GM19025 (cell line): ENCODE measurements at regions not wholly inside any gene's neighbourhood (a gene's known extent, or its start where the extent isn't known, plus 50 kb on each side); places are given as distances from the start of the nearest gene placed in this dataset.
"Not testable (repeated sequence)": the region's sequence is repeated elsewhere in the genome, so short reads cannot be mapped to it uniquely, and the experiment has no call there.

Source experiments
- ATAC-seq: cut with Tn5 transposase; IDR thresholded peaks from one replicate; pipeline ENCODE4 v1.9.1; 2021; ENCODE audit warnings: mild to moderate bottlenecking, low read depth, moderate library complexity; ENCODE audit not compliant: unreplicated experiment

- ATAC-seq = not testable (repeated sequence)
These were observed 51.5 kb downstream of the VPREB1 start for GRCh38 chr22:22296047-22296446.

- ATAC-seq = not testable (repeated sequence)
These were observed 52.7 kb downstream of the VPREB1 start for GRCh38 chr22:22297159-22297793.

- ATAC-seq = peak; percentile 84
These were observed 53.4 kb downstream of the VPREB1 start for GRCh38 chr22:22297794-22298653.

GRCh38 chr22:22298654-22299009, 54.0 kb downstream of the VPREB1 start:
- ATAC-seq = not testable (repeated sequence)

- not testable (repeated sequence) for ATAC-seq
These were observed 55.9 kb downstream of the VPREB1 start for GRCh38 chr22:22300511-22300910.

- ATAC-seq = not testable (repeated sequence)
These were observed 56.4 kb downstream of the VPREB1 start for GRCh38 chr22:22300946-22301345.

GRCh38 chr22:22316589-22316988, 72.0 kb downstream of the VPREB1 start:
- no peak for ATAC-seq

- ATAC-seq = no peak
These were observed 74.3 kb downstream of the VPREB1 start for GRCh38 chr22:22318723-22319465.

GRCh38 chr22:22321743-22322611, 77.4 kb downstream of the VPREB1 start:
- peak; percentile 70 for ATAC-seq

- ATAC-seq = no peak
These were observed 78.2 kb downstream of the VPREB1 start for GRCh38 chr22:22322792-22323191.

GRCh38 chr22:22327723-22328122, 83.1 kb downstream of the VPREB1 start:
- ATAC-seq = no peak

- no peak for ATAC-seq
These were observed 85.2 kb downstream of the VPREB1 start for GRCh38 chr22:22329792-22330191.

- ATAC-seq = not testable (repeated sequence)
These were observed 91.1 kb downstream of the VPREB1 start for GRCh38 chr22:22335640-22336039.

GRCh38 chr22:22336333-22336732, 91.7 kb downstream of the VPREB1 start:
- not testable (repeated sequence) for ATAC-seq

GRCh38 chr22:22338778-22339177, 94.2 kb downstream of the VPREB1 start:
- not testable (repeated sequence) for ATAC-seq

- ATAC-seq = no peak
These were observed 97.2 kb downstream of the VPREB1 start for GRCh38 chr22:22341736-22342135.

- no peak for ATAC-seq
These were observed 98.4 kb downstream of the VPREB1 start for GRCh38 chr22:22342697-22343580.

GRCh38 chr22:22343581-22344296, 99.2 kb downstream of the VPREB1 start:
- no peak for ATAC-seq

- no peak for ATAC-seq
These were observed 99.8 kb downstream of the VPREB1 start for GRCh38 chr22:22344430-22344829.
